Suprapubic skin (tissue), 4 donors: ENCODE measurements at regions not wholly inside any gene's neighbourhood (a gene's known extent, or its start where the extent isn't known, plus 50 kb on each side); places are given as distances from the start of the nearest gene placed in this dataset.
"Not testable (repeated sequence)": the region's sequence is repeated elsewhere in the genome, so short reads cannot be mapped to it uniquely, and the experiment has no call there.

Experiments
- DNase-seq, 2 donors: peaks; one replicate each; pipeline ENCODE4 v3.0.0-alpha.2; 2019; ENCODE audit warnings: low spot score in 2 of 2
- H3K27ac ChIP-seq: fragments of 200-600 bp; sonication (generic); one replicate; pipeline ENCODE4 v1.5.1; 2019
- H3K27me3 ChIP-seq: fragments of 200-600 bp; sonication (generic); one replicate; pipeline ENCODE4 v1.5.1; 2019
- H3K36me3 ChIP-seq: fragments of 200-600 bp; sonication (generic); one replicate; pipeline ENCODE4 v1.5.1; 2019
- H3K4me1 ChIP-seq: fragments of 200-600 bp; sonication (generic); one replicate; pipeline ENCODE4 v1.5.1; 2019
- H3K4me3 ChIP-seq: fragments of 200-600 bp; sonication (generic); one replicate; pipeline ENCODE4 v1.5.1; 2019; ENCODE audit warnings: mild to moderate bottlenecking
- H3K9me3 ChIP-seq: fragments of 200-600 bp; sonication (generic); one replicate; pipeline ENCODE4 v1.5.1; 2019
- CTCF ChIP-seq, 2 donors: fragments of 200-600 bp in 1 of 2; fragments of 450-650 bp in 1 of 2; sonication (generic) in 1 of 2; IDR thresholded peaks; one replicate each; pipeline ENCODE4 v1.5.1; 2016 to 2019; ENCODE audit warnings: antibody characterized with exemption in 2 of 2, mild to moderate bottlenecking in 1 of 2, moderate library complexity in 1 of 2
- EP300 ChIP-seq: sonication (generic); formaldehyde crosslinking; IDR thresholded peaks from one replicate; pipeline ENCODE4 v1.6.1; 2017; ENCODE audit warnings: antibody characterized with exemption
- POLR2A ChIP-seq, 2 donors: fragments of 450-650 bp; IDR thresholded peaks; one replicate each; pipeline ENCODE4 v1.6.1; 2017; ENCODE audit warnings: antibody characterized with exemption in 2 of 2, mild to moderate bottlenecking in 2 of 2, moderate library complexity in 2 of 2
- POLR2AphosphoS5 ChIP-seq, 3 donors: sonication (generic); formaldehyde crosslinking; IDR thresholded peaks; one replicate each; pipeline ENCODE4 v1.6.1; 2017; ENCODE audit warnings: antibody characterized with exemption in 3 of 3
- WGBS: methylation state at CpG from one replicate; pipeline ENCODE4 v1.1.5; 2018; 5-methylcytosine and 5-hydroxymethylcytosine counted together

DNA sequence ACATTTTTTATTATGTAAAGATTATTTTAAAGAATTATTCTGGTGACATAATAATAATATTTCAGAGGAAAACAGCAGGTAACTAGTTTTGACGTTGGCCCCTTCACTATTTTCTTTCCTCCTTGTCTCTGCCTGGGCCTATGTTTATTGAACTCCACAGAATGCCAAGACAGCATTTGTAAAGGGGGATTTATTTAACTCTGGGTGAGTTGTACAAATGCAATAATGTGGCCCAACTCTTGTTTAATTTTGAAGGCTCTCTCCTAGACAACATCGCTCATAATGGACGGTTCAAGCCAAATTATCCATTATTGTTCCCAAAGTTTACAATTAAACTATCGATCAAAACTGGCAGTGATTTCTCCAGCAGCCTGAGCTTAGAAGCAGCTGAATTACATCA lies 374.3 kb upstream of the SLC35B3 start:
- TF ChIP-seq POLR2A (IDR thresholded peaks at IDR 0.05) (no peak), EP300 (no peak), POLR2AphosphoS5 (IDR thresholded peaks at IDR 0.05) (no peak), CTCF (IDR thresholded peaks at IDR 0.05) (no peak)
- no peak overlapping the region for H3K27ac ChIP-seq
- no peak for DNase-seq
- WGBS: 77% methylated on average over 4 of the region's 4 CpGs
- no peaks in the 10 kb centered on the region for H3K9me3 ChIP-seq
- no peaks in the 10 kb centered on the region for H3K4me1 ChIP-seq
- no peaks in the 10 kb centered on the region for H3K36me3 ChIP-seq
- no peaks in the 10 kb centered on the region for H3K27me3 ChIP-seq
- H3K4me3 ChIP-seq: no peak overlapping the region

- no peak for TF ChIP-seq EP300
- no peaks in the 10 kb centered on the region for H3K27me3 ChIP-seq
- DNase-seq: no peak
- WGBS: 88% methylated on average over 2 of the region's 2 CpGs
- H3K36me3 ChIP-seq: no peaks in the 10 kb centered on the region
- no peak overlapping the region for H3K4me3 ChIP-seq
- H3K4me1 ChIP-seq: no peaks in the 10 kb centered on the region
- H3K9me3 ChIP-seq: no peaks in the 10 kb centered on the region
- no peak overlapping the region for H3K27ac ChIP-seq
Measured at GRCh38 chr6:8803181-8803760, 367.9 kb upstream of the SLC35B3 start.

DNA sequence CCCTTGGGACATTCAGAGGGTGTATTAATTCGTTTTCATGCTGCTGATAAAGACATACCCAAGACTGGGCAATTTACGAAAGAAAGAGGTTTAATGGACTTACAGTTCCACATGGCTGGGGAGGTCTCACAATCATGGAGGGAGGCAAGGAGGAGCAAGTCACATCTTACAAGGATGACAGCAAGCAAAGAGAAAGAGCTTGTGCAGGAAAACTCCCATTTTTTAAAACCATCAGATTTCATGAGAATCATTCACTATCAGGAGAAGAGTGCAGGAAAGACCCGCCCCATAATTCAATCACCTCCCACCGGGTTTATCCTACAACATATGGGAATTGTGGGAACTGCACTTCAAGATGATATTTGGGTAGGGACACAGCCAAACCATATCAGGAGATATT lies 367.1 kb upstream of the SLC35B3 start:
- H3K4me3 ChIP-seq, H3K36me3 ChIP-seq, H3K27me3 ChIP-seq, DNase-seq, H3K27ac ChIP-seq, H3K9me3 ChIP-seq, H3K4me1 ChIP-seq: not testable (repeated sequence)
- 91% methylated on average over 4 of the region's 4 CpGs for WGBS

- Histone ChIP-seq H3K4me3 (no peak overlapping the region), H3K36me3 (no peaks in the 10 kb centered on the region), H3K27ac (no peak overlapping the region), H3K27me3 (no peaks in the 10 kb centered on the region), H3K9me3 (no peaks in the 10 kb centered on the region), H3K4me1 (no peaks in the 10 kb centered on the region)
- TF ChIP-seq POLR2AphosphoS5 (IDR thresholded peaks at IDR 0.05) (no peak), CTCF (IDR thresholded peaks at IDR 0.05) (no peak), POLR2A (IDR thresholded peaks at IDR 0.05) (no peak), EP300 (no peak)
- no peak for DNase-seq
- 71% methylated on average over 3 of the region's 3 CpGs for WGBS
Measured at GRCh38 chr6:8794420-8794819, 359.1 kb upstream of the SLC35B3 start.

- H3K27ac ChIP-seq: no peak overlapping the region
- no peaks in the 10 kb centered on the region for H3K9me3 ChIP-seq
- no peaks in the 10 kb centered on the region for H3K36me3 ChIP-seq
- TF ChIP-seq POLR2AphosphoS5 (IDR thresholded peaks at IDR 0.05) (no peak), CTCF (IDR thresholded peaks at IDR 0.05) (no peak), EP300 (no peak), POLR2A (IDR thresholded peaks at IDR 0.05) (no peak)
- WGBS: 85% methylated on average over 2 of the region's 2 CpGs
- H3K4me3 ChIP-seq: no peak overlapping the region
- no peaks in the 10 kb centered on the region for H3K27me3 ChIP-seq
- DNase-seq: no peak
- H3K4me1 ChIP-seq: no peaks in the 10 kb centered on the region
Measured at GRCh38 chr6:8789878-8790277, 354.5 kb upstream of the SLC35B3 start.

- WGBS: 28% methylated on average over 3 of the region's 3 CpGs
- no peak for TF ChIP-seq POLR2AphosphoS5 (IDR thresholded peaks at IDR 0.05)
- H3K4me1 ChIP-seq: no peaks in the 10 kb centered on the region
- no peaks in the 10 kb centered on the region for H3K27me3 ChIP-seq
- H3K36me3 ChIP-seq: no peaks in the 10 kb centered on the region
- H3K9me3 ChIP-seq: no peaks in the 10 kb centered on the region
- no peak overlapping the region for H3K4me3 ChIP-seq
- no peak for DNase-seq
- no peak overlapping the region for H3K27ac ChIP-seq
Measured at GRCh38 chr6:8785223-8785622, 349.9 kb upstream of the SLC35B3 start.

DNA sequence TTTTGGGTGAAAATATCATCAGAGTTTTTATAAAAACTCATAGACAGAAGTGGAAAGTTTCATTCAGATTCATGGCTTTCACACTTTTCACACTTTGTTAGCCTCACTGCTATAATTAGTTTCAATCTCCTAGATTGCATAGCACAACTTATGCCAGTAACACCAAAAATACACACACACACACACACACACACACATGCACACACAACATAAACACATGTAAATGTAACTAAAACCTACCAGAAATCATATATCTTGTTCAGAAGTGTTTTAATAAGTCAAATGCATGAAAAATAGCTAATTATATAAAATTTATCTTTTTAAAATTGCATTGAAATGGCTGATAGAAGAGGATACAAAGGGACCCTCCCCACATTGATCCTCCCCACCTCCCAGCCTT lies 347.8 kb upstream of the SLC35B3 start:
- H3K27me3 ChIP-seq: no peaks in the 10 kb centered on the region
- no peaks in the 10 kb centered on the region for H3K4me1 ChIP-seq
- H3K27ac ChIP-seq: no peak overlapping the region
- H3K9me3 ChIP-seq: no peaks in the 10 kb centered on the region
- DNase-seq: no peak
- TF ChIP-seq POLR2AphosphoS5 (IDR thresholded peaks at IDR 0.05): no peak
- TF ChIP-seq EP300: no peak
- no peak for TF ChIP-seq POLR2A (IDR thresholded peaks at IDR 0.05)
- no peak for TF ChIP-seq CTCF (IDR thresholded peaks at IDR 0.05)
- H3K36me3 ChIP-seq: no peaks in the 10 kb centered on the region
- no peak overlapping the region for H3K4me3 ChIP-seq
